ENCODE measurements at regions not wholly inside any gene's neighbourhood (a gene's known extent, or its start where the extent isn't known, plus 50 kb on each side); places are given as distances from the start of the nearest gene placed in this dataset.
A peak's percentile ranks its signal among the peaks of the same experiment; 100 is the strongest.

GRCh38 chr2:238682536-238682935 is 165.3 kb upstream of the TWIST2 start:
- TF ChIP-seq EZH2phosphoT487 (IDR thresholded peaks at IDR 0.05; ENCODE audit: insufficient read depth, low read depth), result no peak
- no peak for TF ChIP-seq EZH2 (IDR thresholded peaks at IDR 0.05; ENCODE audit: insufficient read depth, poor library complexity, severe bottlenecking)
- Histone ChIP-seq H4K20me1 (ENCODE audit: insufficient read depth) (no peaks in the 10 kb centered on the region), H3K27me3 (replicated peaks; ENCODE audit: insufficient read depth) (no peaks in the 10 kb centered on the region), H3K4me1 (ENCODE audit: insufficient read depth) (peaks cover 34% of the 10 kb centered on the region), H3K79me2 (ENCODE audit: insufficient read depth) (peaks cover 6% of the 10 kb centered on the region; the same call in 1 of the 2 replicates), H3K27ac (no peak overlapping the region), H2AFZ (no peak overlapping the region), H3K36me3 (ENCODE audit: low read depth) (no peaks in the 10 kb centered on the region), H3F3A (ENCODE audit: insufficient read depth) (peaks cover 39% of the 10 kb centered on the region), H3K9me2 (ENCODE audit: insufficient read depth) (no peaks in the 10 kb centered on the region), H3K9ac (no peak overlapping the region), H3K4me2 (ENCODE audit: unreplicated experiment) (no peak overlapping the region), H3K4me3 (no peak overlapping the region), H3K9me3 (ENCODE audit: low read depth) (no peaks in the 10 kb centered on the region)
- 93 to 97% methylated on average over 5 of the region's 5 CpGs for WGBS, 2 experiments (ENCODE audit: low coverage in 1 of 2, low lambda C conversion rate in 2 of 2, missing lambda C conversion rate in 2 of 2)
- in situ Hi-C loops (cut with MboI), result loop anchor here (10.0 kb wide), 1 partner anchor 102 kb away; no protein-coding TSS in a partner anchor
- DNase-seq, result no peak

DNA sequence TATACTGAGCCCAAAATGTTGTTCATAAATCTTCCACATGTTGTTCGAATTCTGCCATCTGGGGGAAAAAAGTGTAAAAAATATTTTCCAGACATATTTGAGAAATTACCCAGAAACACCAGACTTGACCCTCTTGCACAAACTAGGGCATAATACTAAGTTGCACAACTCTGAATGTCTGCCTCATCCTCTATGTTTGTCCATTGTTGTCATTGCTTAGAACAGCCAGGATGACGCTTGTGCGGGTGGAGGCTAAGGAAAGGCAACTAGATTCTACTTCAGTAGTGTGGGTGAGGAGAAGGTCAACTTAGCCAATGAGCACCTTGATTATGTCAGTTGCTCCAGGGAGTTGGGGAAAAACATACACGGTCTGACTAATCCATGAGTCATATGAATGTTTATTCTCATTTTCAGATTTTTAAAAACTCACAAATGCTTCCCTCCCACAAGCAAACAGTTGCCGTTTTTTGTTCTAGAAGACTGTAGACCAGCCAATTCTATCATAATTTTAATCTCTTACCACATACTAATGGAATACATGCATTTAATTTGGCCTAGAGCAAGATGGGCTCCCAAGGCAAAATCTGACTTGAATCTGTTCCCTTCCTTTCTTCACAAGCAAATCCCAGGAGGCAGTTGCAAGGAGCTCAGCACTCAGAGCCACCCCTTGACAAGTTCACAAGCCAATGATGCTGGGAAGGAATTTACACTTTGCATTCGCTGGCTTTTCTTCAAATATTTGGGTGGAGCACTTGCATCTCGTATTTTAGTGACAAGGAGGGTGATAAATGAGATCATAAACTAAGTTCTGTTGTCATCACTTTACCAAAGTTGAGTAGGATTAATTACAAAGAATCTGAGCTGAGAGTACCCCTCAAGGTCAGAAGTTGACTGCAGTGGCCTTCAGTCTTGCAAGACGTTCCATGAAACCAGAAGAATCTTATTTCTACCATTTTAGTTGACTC is 163.2 kb upstream of the TWIST2 start:
- Histone ChIP-seq H3K4me3 (0 out of 2 replicates have a peak overlapping the region, but pooled peaks have one; percentile 13), H4K20me1 (ENCODE audit: insufficient read depth) (no peaks in the 10 kb centered on the region), H3K36me3 (ENCODE audit: low read depth) (no peaks in the 10 kb centered on the region), H2AFZ (no peak overlapping the region), H3K9me3 (ENCODE audit: low read depth) (no peaks in the 10 kb centered on the region), H3K27me3 (replicated peaks; ENCODE audit: insufficient read depth) (no peaks in the 10 kb centered on the region), H3F3A (ENCODE audit: insufficient read depth) (peaks cover 53% of the 10 kb centered on the region), H3K4me2 (ENCODE audit: unreplicated experiment) (peak overlapping the region; percentile 36), H3K9ac (peak overlapping the region; percentile 69), H3K9me2 (ENCODE audit: insufficient read depth) (no peaks in the 10 kb centered on the region), H3K27ac (peak overlapping the region; percentile 94), H3K79me2 (ENCODE audit: insufficient read depth) (peaks cover 6% of the 10 kb centered on the region; the same call in 1 of the 2 replicates), H3K4me1 (ENCODE audit: insufficient read depth) (peaks cover 55% of the 10 kb centered on the region)
- peak; percentile 99 for DNase-seq
- in situ Hi-C loops (cut with MboI), result loop anchor here (10.0 kb wide), 1 partner anchor 100 kb away; no protein-coding TSS in a partner anchor
- 1 to 2% methylated on average over 8 of the region's 8 CpGs for WGBS, 2 experiments (ENCODE audit: low coverage in 1 of 2, low lambda C conversion rate in 2 of 2, missing lambda C conversion rate in 2 of 2)
- TF ChIP-seq EZH2 (IDR thresholded peaks at IDR 0.05; ENCODE audit: insufficient read depth, poor library complexity, severe bottlenecking) (no peak), EZH2phosphoT487 (IDR thresholded peaks at IDR 0.05; ENCODE audit: insufficient read depth, low read depth) (peak; percentile 96)

GRCh38 chr2:238685327-238685709 is 162.6 kb upstream of the TWIST2 start:
- H2AFZ ChIP-seq, result no peak overlapping the region
- peaks cover 61% of the 10 kb centered on the region for H3K4me1 ChIP-seq (ENCODE audit: insufficient read depth)
- no peak for TF ChIP-seq EZH2 (IDR thresholded peaks at IDR 0.05; ENCODE audit: insufficient read depth, poor library complexity, severe bottlenecking)
- TF ChIP-seq EZH2phosphoT487 (IDR thresholded peaks at IDR 0.05; ENCODE audit: insufficient read depth, low read depth), result no peak
- H3K9ac ChIP-seq, result peak overlapping the region; percentile 69
- peaks cover 55% of the 10 kb centered on the region for H3F3A ChIP-seq (ENCODE audit: insufficient read depth)
- in situ Hi-C loops (cut with MboI), result loop anchor here (10.0 kb wide), 1 partner anchor 99 kb away; no protein-coding TSS in a partner anchor
- H3K27ac ChIP-seq, result peak overlapping the region; percentile 94
- H3K9me3 ChIP-seq (ENCODE audit: low read depth), result no peaks in the 10 kb centered on the region
- H3K27me3 ChIP-seq (replicated peaks; ENCODE audit: insufficient read depth), result no peaks in the 10 kb centered on the region
- WGBS, 2 experiments (ENCODE audit: low coverage in 1 of 2, low lambda C conversion rate in 2 of 2, missing lambda C conversion rate in 2 of 2), result 41 to 43% methylated on average over 4 of the region's 4 CpGs
- H3K4me2 ChIP-seq (ENCODE audit: unreplicated experiment), result peak overlapping the region; percentile 23
- no peaks in the 10 kb centered on the region for H3K9me2 ChIP-seq (ENCODE audit: insufficient read depth)
- H3K36me3 ChIP-seq (ENCODE audit: low read depth), result no peaks in the 10 kb centered on the region
- H3K79me2 ChIP-seq (ENCODE audit: insufficient read depth), result peaks cover 6% of the 10 kb centered on the region; the same call in 1 of the 2 replicates
- DNase-seq, result no peak
- H4K20me1 ChIP-seq (ENCODE audit: insufficient read depth), result no peaks in the 10 kb centered on the region
- H3K4me3 ChIP-seq, result 0 out of 2 replicates have a peak overlapping the region, but pooled peaks have one; percentile 13

GRCh38 chr2:238685713-238686112 is 162.2 kb upstream of the TWIST2 start:
- DNase-seq, result no peak
- TF ChIP-seq EZH2 (IDR thresholded peaks at IDR 0.05; ENCODE audit: insufficient read depth, poor library complexity, severe bottlenecking), result no peak
- no peak for TF ChIP-seq EZH2phosphoT487 (IDR thresholded peaks at IDR 0.05; ENCODE audit: insufficient read depth, low read depth)
- Histone ChIP-seq H3K79me2 (ENCODE audit: insufficient read depth) (peaks cover 6% of the 10 kb centered on the region; the same call in 1 of the 2 replicates), H3K27ac (peak overlapping the region; percentile 94), H3K9me2 (ENCODE audit: insufficient read depth) (no peaks in the 10 kb centered on the region), H2AFZ (no peak overlapping the region), H3K4me2 (ENCODE audit: unreplicated experiment) (peak overlapping the region; percentile 23), H3K4me3 (no peak overlapping the region), H3K36me3 (ENCODE audit: low read depth) (no peaks in the 10 kb centered on the region), H3K27me3 (replicated peaks; ENCODE audit: insufficient read depth) (no peaks in the 10 kb centered on the region), H3K4me1 (ENCODE audit: insufficient read depth) (peaks cover 61% of the 10 kb centered on the region), H3K9me3 (ENCODE audit: low read depth) (no peaks in the 10 kb centered on the region), H4K20me1 (ENCODE audit: insufficient read depth) (no peaks in the 10 kb centered on the region), H3K9ac (peak overlapping the region; percentile 69), H3F3A (ENCODE audit: insufficient read depth) (peaks cover 55% of the 10 kb centered on the region)
- 39 to 43% methylated on average over 2 of the region's 2 CpGs for WGBS, 2 experiments (ENCODE audit: low coverage in 1 of 2, low lambda C conversion rate in 2 of 2, missing lambda C conversion rate in 2 of 2)
- in situ Hi-C loops (cut with MboI), result loop anchor here (10.0 kb wide), 1 partner anchor 99 kb away; no protein-coding TSS in a partner anchor

Data from GM23248 (cell line).